GM21526 (cell line): ENCODE measurements at regions not wholly inside any gene's neighbourhood (a gene's known extent, or its start where the extent isn't known, plus 50 kb on each side); places are given as distances from the start of the nearest gene placed in this dataset.

Experiments used
- ATAC-seq: cut with Tn5 transposase; IDR thresholded peaks from one replicate; pipeline ENCODE4 v1.9.1; 2021; ENCODE audit warnings: moderate library complexity; ENCODE audit not compliant: unreplicated experiment, low FRiP score

DNA sequence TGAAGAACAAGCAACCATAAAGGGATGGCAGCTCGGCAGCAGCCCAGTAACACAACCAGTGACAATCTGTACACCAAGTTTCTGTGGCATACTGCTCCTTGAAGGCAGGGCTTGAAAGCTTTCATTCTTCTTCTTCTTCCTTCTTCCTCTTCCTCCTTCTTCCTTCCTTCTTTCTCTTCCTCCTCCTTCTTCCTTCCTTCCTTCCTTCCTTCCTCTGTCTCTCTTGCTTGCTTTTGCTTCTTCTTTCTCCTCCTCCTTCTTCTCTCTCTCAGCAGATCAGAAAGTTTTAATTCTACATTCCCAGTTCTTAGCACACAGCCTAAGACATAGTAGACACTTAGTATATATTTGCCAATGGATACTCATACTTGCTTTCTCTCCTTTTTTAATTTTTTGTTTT is 95.9 kb downstream of the GLUL start:
- no peak for ATAC-seq

DNA sequence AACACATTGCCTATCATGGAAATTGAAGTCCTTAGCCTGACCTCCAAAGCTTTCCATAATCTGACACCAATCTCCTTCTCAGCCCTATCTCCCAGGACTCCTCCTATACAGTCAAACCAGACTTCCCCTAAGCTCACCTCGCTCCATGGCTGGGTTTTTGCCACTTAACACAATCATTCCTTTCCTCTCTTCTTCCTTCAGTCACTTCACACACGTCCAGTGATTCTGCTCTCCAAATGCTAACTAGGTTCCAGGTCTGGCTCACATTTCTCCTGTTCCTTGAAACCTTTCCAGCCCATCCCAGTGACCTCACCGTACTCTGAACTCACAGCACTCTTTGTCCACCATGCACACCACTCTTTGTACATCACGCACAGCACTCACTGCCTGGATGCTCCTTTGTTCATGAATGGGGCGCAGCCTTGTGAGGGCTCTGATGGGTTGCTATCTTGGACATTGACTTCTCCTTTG is 98.4 kb downstream of the GLUL start:
- no peak for ATAC-seq

DNA sequence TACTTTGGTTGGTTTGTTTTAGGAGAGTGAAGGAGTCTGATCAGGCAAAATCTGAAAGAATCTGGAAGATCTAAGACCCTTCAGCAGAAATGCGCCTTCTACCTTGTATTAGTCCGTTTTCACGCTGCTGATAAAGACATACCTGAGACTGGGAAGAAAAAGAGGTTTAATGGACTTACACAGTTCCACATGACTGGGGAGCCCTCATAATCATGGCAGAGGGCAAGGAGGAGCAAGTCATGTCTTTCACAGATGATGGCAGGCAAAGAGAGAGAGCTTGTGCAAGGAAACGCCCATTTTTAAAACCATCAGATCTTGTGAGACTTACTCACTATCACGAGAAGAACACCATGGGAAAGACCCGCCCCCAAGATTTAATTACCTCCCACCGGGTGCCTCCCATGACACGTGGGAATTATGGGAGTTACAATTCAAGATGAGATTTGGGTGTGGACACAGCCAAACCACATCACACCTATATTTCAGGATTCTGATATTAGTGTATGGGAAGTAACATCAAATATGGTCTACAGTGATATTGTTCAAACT is 99.3 kb downstream of the GLUL start:
- no peak for ATAC-seq

DNA sequence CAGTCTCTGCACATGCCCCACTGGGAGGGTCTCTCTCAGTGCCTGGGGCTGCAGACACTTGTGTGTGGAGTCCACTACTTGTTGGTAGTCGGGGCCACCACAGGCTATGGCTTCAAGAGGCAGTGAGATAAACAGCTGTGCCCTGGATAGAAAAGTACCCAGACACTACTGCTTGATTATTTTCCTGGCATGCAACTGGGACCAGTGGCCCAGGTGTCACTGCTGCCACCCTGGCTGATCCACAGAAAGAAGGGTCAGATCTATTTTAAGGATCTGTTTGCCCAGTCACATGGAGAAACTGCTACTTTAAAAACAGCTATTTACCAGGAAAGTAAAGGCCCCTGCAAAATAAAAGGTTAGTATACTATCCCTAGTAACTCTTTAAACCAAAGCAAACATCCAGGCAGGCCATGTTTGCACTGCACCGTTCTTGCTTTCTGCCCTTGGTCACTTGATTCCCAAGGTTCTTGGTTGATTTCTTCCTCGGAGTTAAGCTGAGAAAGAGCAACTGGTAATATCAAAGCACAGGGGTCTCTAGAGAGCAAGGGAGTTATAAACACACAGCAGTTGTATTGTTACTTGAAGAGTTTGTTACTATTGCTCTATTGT is 99.9 kb downstream of the GLUL start:
- ATAC-seq, result no peak

DNA sequence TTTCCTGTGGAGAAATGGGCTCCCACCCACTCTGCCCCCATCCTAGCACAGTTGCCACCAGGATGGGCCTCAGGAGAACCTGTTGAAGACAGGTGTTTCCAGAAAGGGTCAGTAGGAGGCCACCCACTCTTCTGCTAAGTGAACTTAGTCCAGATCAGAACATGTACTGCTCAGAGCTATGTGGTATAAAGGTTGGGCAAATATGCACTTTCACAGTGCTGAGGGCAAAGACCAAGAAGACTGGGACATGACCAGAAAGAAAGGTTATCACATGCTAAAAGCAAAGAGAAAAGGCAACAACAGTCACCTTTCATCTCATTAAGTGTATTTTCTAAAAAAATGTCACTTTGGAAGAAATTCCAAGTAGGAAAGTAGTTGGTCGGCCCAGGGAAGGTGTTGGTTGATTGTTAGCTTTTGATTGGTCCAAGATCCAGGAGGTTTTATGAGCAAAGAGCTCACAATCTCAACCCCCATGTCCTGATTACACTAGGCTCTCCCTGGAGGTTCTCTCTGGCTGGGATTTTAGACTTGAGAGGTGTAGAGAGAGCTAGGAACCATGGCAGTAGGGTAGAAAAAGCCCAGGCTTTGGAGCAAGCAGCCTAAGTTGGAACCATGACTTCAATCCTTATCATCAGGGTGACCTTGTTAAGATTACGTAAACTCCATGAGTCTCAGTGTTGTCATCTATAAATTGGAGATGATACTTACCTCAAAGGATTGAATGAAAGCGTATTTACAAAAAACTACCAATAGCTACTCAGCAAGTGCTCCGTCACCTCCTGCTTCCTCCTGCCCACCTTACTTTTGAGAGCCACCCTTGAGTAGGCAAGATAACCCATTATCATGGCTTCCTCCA is 102.6 kb downstream of the GLUL start:
- ATAC-seq, result no peak

DNA sequence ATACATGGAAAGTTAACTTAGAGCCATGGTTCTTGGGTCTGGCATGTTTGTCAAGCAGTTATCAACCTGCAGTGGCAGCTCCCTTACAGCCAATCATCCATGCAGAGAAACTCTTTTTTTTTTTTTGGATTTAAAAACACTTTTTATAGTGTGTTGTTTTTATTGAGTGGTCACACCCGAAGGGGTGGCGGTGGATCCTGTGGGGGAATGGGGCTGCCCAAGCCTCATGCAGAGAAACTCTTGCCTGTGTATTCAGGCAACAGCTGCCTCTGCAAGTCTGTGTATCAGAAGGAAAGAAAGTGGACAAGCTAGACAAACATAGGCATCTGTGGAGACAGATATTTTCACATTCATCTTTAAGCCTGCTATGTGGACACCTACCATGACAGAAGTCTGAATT is 104.8 kb downstream of the GLUL start:
- ATAC-seq, result no peak

DNA sequence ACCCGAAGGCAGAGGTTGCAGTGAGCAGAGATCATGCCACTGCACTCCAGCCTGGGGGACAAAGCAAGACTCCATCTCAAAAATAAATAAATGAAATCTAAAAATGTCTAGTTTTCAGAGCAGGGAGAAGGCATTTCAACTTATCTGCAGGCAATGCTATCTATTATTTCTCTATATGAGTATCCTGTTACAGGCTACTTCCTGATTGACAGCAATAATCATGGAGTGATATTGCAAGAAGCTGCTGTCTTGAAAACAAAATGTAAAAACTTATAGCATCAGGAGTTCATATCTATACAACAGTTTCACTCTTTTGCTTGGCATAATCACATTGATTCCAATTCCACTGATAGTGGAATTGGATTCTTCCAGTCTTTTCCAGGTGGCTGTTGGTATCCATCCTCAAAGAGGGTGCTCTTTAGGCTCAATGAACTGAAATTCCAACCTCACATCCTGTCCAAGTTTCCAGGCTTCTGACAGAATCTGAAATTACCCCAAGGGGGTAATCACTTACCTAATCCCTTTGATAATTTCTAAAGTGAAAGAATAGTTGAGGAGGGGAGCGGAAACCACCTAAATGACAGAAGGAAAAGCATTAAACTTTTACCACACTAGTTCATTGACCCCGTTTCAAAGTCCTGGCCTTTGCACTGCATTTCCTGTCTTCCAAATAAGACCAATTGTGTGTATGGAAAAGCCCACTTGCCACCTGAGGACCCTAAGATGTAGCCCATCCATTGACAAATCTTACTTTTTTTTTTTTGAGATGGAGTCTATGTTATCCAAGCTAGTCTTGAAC is 107.6 kb downstream of the GLUL start:
- ATAC-seq, result no peak

DNA sequence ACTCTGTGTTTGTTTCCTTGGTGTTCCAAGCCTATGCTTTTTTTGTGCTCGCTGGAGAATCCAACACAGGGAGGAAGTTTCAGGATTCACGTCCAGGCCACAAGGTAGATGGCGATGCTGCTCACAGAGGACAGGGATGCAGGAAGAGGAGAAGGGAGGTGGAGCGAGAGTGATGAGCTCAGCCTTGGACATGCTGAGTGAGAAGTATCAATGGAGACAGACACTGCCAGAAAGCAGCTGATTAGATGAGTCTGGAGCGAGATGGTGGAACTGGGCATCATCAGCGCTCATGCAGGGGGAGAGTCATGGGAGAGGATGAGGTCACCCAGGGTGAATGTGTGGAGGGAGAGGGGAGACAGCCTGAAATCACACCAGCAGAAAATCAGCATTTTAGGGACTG is 110.0 kb downstream of the GLUL start:
- ATAC-seq, result no peak

DNA sequence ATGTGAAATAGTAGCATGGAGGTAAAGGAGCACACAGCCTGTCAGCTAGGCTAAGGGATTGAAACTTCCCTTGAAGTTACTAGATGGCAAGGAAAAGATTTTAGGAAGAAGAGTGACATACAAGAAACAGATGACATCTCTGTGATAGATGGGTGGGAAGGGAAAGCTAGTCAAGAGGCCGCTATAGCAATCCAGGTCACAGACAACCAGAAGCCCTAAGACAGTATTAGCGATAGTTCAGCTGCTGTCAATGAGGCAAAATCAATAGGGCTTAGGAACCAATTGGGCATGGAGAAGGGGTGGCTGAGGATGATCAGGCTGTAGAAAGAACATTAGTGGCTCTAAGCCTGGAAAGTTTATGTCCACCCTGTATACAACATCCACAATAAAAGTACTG is 111.1 kb downstream of the GLUL start:
- ATAC-seq, result no peak

DNA sequence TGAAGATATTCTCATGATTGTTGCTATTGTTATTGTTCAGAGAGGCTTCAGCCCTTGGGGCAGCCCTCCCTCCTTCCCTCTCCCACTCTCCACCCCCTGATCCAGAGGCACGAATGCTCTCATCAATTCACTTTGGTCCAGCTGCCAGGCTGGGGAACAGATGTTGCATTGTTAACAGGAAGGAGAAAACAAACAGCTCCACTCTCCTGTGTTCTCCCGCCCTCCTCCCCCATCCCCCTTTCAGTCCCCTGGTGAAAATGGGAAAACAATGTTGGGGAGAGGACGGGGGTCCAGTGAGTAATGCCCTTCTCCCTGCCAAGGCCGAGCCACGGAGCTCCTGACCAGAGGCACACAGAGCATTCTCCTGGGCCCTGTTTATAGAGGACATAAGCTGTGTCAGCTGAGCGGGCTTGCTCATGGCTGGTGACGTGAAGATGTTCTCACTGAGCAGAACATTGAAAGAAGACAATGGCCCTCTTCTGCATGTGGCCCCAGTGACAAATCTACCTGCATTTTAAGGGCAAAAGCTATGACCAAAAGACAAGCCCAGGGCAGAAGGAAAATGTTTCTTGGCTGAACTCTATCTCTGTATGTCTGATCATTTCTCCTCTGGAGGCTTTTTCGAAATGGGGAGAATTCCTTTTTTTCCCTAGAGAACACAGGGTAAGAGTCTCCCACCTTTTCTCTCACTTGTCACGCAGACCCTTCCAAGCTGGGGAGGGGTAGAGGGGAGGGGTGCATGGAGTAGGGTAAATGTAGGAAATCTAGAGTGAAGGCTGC is 111.7 kb downstream of the GLUL start:
- no peak for ATAC-seq

DNA sequence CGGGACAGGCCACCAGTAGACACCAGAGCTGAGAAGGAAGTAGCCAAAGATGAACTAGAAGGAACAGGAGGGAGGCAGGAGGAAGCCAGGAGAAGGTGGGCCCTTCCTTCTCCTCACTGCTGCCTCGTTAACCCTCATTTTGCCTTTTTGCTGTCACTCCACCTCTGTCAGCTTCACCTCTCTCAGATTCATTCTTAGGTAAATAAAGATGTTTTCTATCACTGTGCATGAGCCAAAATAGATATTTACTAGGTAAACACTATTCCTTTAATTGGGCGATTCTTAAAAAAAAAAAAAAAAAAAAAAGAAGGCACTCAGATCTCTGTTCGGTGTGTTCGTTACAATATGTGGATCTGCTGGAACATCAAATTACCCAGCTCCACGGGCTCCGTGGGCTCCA is 112.3 kb downstream of the GLUL start:
- ATAC-seq, result no peak

DNA sequence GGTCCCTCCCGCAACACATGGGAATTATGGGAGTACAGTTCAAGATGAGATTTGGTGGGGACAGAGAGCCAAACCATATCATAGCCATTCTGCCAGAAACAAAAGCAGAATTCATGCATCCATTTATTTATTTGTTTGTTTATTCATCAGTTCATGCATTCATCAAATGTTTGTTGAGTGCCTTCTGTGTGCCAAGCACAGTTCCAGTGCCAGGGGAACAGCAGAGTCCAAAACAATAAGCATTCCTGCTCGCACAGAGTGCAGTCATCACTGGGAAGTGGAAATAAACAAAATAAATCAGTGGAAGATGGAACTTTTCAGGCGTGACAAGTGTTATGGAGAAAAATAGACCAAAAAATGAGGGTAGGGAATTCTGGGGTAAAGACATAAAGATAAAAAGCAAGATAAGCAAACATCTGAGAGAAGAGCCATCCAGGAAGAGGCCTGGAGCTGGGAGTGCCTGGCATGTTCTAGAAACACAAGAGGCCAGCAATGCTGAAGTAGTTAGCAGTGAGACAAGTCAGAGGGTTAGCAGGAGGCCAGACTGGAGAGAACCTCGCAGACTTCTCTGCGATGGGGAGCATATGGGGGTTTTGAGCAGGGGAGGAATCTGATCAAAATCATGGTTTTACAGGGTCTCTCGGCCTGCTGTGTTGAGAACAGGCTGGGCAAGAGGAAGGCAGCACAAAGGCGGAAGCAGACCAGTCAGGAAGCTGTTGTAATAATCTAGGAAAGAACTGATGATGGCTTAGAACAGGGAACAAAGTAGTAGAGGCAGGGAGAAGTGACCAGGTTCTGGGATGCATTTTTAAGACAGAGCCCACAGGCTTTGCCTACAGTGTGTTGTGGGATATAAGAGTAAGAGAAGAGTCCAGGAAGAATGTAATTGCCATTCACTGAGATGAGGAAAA is 113.2 kb downstream of the GLUL start:
- no peak for ATAC-seq

DNA sequence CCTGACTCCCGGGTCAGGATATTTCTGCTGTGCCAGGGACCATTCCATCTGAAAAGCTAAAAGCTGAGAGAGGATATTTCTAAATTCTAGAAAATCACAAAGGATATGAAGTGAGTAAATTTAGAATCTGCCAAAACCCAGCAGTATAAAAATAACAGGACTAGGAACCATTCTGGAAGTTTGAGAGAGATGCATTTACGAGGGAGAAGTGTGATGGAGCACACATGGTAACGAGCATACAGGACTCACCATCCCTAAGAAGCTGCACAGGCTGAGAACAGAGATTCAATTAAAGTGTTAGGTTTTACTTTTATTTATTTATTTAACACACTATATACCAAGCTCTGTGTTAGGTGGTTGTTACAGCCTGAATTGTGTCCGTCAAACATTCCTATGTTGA is 116.3 kb downstream of the GLUL start:
- ATAC-seq, result no peak

DNA sequence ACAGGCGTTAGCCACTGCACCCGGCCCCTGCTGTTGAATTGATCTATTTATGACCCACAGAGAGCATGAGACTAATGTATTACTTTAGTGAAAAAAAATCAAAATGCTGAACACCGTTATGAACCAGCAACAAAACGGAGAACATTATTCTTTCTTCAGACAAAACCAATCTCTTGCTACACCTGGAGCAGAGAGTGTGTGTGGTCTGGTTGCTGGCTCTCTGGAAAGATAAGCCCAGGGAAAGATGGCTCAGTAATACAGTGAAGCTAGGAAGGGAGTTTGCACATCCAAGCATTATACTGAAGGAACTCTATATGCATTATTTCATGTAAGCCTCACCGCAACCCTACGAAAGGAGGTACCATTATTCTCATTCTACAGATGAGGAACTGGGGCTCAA is 117.0 kb downstream of the GLUL start:
- no peak for ATAC-seq

DNA sequence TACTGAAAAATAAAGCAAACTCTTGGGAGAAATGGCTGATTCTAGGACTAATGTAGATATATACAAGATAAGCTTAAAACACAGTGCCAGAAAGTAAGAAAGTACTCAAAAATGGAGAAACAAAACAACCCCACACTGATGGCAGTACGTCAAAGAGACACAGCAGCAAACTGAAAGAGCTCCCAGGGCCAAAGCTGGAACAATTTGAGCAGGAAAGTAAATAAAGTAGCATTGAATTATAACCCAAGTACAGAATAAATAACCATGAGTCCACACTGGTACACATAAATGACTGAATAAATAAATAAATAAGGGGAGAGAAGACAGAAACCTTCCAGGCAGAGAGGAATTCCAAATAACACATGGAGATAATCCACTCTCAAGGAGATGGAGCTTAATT is 120.9 kb downstream of the GLUL start:
- no peak for ATAC-seq

DNA sequence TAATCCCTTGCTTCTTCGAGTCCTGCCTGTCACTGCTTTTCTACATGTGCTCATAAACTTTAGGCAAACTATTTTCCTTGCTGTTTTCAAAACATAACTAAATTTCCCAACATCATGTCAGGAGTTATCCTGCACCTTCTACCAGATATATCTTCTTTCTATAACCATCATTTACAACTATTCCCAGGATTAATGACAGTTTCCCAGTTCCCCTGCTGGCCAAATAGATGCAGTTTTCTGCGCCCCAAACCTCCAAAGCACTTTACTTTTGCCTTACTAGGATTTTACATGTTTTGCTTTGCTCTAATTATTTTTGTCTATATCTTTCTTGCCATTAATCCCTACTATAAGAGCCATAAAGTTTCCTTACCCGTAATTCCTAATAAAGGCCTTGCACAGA is 122.5 kb downstream of the GLUL start:
- ATAC-seq, result no peak

DNA sequence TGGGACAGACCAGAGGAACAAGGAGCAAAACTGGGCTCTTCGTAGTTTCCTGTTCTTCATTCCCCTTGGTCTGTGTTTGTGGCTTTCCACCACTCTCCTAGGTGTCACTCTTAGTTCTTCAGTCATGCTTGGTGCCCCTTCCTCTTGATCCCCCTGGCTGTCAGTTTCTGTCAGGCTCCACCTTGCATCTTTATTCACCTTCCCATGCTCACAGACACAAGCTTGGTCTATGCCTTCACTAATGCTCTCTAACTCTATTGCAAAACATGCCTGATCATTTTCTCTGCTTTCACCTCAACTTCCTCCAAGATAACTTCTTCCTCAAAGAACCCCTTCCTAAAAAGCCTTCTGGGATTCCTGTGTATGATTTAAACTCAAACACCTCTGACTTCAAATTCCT is 122.9 kb downstream of the GLUL start:
- ATAC-seq, result no peak

DNA sequence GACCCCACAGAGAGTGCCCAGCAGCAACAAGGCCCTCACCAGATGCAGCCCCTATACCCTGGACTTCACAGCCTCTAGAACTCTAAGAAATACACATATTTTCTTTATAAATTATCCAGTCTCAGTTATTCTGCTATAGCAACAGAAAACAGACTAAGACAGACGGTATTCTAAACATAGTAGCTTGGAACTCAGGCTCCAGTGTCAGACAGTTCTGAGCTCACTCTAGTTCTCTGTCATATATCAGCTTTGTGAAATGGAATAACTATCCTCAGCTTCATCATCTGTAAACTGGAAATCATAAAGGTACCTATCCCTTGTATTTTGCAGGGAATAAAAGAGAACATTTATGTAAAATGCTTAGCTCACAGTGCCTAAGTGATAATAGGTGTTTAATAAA is 127.4 kb downstream of the GLUL start:
- ATAC-seq, result no peak

DNA sequence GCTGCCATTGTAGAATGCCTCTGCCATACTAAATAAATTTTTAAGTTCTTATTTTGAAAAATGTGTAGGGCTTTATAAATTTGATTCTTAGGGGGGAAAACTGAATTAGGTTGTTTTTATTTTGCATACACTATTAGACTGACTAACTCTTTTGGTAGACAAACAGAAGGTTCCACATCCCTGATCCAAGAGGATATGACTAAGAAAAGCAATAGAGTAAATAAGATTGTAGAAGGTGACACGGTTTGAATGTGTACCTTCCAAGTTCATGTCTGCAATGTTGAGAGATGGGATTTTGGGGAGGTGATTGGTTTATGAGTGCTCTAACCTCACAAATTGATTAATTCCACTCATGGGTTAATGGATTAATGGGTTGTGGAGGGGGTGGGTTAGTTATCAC is 127.9 kb downstream of the GLUL start:
- no peak for ATAC-seq
